Skeletal muscle cell (primary cell): ENCODE measurements at regions not wholly inside any gene's neighbourhood (a gene's known extent, or its start where the extent isn't known, plus 50 kb on each side); places are given as distances from the start of the nearest gene placed in this dataset.

Experiments
- DNase-seq: peaks from one replicate; pipeline ENCODE4 v3.0.0-alpha.2; 2010; ENCODE audit warnings: low read depth
- H3K4me3 ChIP-seq: 2 replicates; pipeline ENCODE4 v1.5.1; 2011; ENCODE audit warnings: low read depth, mild to moderate bottlenecking, control low read depth, low read length, moderate library complexity

DNA sequence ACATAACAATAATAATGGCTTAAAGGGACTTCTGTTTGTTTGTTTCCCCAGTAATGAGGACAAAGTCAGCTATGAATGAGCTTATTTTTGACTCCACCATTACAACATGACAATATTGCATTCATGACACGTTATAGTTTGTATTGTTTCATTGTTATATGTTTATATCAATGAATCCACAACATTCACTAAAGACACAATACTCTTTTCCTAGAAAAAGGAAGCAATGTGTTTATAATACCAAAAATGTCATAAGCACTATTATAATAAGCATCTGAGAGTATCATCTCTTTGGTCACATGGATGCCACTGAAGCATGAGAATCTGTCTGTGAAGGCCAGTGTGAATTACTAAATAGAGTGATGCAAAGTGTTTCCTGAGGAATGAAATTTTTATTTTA is 1026.9 kb upstream of the C9orf72 start:
- H3K4me3 ChIP-seq, result no peak overlapping the region
- no peak for DNase-seq

DNA sequence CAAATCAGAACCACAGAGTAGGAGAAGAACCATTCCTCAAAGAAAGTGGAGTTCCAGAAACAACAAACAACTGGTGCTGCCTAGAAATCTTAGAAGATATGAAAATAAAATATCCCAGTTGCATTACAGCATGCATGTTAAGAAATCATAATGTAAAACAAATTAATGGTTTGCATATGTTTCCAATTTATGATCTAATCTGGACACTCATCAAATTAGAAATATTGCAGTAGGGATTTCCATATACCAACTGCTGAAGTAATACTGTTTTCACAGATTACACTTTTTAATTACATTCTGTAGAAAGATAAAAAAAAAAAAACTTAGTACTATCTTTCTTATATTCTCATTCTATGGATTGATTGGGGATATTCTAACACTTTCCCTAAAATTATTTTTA is 1034.6 kb upstream of the C9orf72 start:
- DNase-seq, result no peak
- H3K4me3 ChIP-seq, result no peak overlapping the region

DNA sequence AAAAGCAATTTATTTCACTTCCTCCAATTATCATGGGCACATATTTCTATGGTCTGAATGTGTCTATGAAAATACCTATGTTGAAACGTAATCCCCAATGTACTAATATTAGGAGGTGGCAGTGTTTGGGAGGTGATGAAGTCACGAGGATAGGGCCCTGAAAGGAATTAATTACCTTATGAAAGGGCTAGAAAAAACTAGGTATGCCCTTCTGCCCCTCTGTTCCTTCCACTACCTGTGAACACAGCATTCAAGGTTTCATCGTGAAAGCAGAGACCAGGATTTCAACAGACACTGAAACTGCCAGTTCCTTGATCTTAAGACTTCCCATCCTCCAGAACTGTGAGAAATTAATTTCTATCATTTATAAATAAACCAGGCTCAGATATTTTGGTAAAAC is 1037.1 kb upstream of the C9orf72 start:
- no peak for DNase-seq
- H3K4me3 ChIP-seq, result no peak overlapping the region

DNA sequence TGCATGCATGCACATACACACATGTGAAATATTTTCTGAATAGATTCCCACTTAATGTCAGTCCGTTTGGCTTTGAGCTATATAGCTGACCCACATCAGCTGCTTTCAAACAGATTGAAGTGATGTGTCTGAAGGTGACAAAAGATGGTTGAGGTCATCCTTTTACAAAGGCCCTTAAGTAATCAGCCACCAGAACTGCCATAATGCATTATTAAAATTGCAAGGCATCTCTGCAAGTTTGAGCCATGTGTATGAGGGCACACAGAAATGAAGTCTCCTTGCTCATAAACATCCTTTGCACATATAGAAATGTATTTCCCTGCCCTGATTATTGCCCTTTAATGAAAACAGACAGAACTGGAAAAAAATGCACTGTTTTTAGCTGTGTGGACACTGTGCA is 1043.0 kb upstream of the C9orf72 start:
- DNase-seq, result no peak
- H3K4me3 ChIP-seq, result no peak overlapping the region

DNA sequence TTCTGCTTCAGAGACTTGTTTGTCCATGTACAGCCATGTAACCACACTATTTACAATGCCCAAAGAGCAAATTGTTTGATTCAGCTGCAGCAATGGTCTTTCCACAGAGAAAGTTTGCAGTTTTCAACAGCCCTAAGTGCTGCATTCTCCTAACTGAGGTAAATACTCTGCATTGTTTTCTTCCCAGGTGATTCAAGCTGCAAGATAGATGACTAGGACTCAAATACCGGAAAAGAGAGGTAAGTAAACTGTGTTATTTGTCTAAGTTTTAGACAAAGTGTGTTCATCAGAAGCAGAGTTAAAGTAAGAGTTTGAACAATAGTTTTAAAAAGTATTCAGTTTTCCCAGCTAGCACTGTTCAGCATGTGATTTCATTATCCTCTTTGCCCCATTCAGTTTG is 1046.7 kb upstream of the C9orf72 start:
- H3K4me3 ChIP-seq, result no peak overlapping the region
- DNase-seq, result no peak

- no peak overlapping the region for H3K4me3 ChIP-seq
- no peak for DNase-seq
Measured at GRCh38 chr9:28620661-28621060, 1047.4 kb upstream of the C9orf72 start.

GRCh38 chr9:28624771-28625170 is 1051.5 kb upstream of the C9orf72 start:
- no peak overlapping the region for H3K4me3 ChIP-seq
- no peak for DNase-seq

DNA sequence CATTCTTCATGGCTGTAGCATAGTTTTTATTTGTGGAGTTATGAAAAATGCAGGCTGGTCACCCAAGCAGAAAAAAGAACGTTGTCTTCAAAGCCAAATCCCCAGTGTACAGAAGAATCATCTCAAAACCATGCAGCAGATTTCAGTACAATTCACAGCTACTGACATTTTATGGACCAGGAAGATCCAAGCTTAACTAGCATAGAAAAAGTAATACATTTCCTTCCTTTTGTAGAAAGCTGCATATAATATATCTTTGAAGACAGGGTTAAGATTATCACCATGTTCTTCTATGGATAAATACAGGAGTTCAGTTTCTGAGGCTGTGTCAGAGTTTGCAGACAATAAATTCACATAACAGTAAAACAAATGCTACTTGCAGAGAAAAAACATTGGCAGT is 1054.8 kb upstream of the C9orf72 start:
- no peak overlapping the region for H3K4me3 ChIP-seq
- DNase-seq, result no peak

DNA sequence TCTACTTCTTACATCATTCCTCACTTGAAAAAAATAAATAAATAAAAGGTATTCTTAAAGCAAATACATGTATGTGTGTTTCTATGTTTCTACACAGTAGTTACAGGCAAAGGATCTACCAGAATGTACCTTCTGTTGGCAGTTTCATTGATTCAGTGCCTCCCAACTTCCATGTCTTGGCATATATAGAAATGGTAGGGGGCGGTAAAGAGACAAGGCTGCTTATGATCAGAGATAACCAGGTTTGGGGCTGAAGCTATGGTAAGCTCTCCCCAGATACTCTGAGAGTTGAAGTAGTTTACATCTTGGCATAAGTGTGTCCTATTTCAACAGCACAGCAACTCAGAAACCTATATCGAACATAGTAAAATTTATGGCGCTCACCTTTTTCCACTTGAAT is 1075.4 kb upstream of the C9orf72 start:
- DNase-seq, result no peak
- H3K4me3 ChIP-seq, result no peak overlapping the region

DNA sequence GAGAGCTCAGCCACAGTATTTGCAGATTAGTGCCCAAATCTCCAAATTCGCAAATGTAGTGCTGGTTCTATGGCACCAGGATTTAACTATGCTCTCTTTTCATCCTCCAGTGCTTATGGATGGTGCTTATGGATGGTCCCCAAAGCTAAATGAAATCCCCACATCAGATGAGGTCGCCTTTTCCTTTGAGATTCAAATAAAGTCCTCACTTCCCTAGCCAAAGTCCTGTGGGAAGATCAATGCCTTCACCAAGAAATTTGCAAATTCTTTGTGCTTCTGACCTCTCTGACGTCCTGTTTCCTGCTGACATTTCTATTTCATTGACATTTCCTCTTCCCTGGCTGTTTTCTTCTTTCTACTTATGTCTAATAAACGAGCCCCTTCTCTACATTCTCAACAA is 1077.0 kb upstream of the C9orf72 start:
- DNase-seq, result no peak
- H3K4me3 ChIP-seq, result no peak overlapping the region

DNA sequence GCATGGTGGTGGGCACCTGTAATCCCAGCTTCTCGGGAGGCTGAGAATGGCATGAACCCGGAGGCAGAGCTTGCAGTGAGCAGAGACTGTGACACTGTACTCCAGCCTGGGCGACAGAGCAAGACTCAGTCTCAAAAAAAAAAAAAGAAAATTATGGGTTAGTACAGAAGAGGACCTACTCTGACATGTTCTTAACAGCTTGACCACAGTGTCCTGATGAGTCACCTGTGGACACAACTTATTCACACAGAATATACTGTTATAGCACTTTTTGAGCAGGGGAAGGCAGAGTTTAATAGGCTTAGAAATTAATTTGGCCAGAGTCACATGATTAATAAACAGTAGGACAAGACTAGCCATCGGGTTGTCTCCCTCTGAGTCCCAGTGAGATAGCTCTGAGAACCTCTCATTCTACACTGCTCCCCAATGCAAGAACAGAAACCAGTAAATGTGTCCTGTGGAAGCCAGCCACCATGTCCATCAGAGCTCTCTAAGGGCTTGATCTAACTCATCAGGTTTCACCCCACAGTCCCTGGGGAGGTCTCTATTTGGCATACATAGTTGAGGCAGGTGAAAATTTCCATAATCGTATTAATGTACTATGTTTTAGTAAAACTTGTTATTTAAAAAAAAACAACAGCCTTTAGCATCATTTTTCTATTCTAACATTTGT is 1077.9 kb upstream of the C9orf72 start:
- DNase-seq, result no peak
- no peak overlapping the region for H3K4me3 ChIP-seq

- H3K4me3 ChIP-seq, result no peak overlapping the region
- no peak for DNase-seq
Measured at GRCh38 chr9:28653216-28653615, 1079.9 kb upstream of the C9orf72 start.

DNA sequence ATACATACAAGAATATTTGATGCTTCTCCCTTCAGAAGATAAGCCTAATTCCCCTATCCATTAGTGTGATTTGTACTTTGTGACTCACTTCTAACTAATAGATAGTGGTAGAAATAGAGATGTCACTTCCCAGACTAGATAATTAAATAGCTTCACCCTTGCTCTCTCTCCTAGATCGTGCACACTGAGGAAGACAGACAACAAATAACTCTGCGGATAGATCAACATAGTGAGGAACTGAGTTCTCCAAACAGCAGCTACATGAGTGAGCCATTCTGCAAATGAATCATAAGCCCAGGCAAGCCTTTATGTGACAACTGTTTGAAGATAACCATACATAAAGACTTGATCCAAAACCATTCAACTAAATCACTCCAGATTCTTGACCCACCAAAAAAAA is 1083.4 kb upstream of the C9orf72 start:
- H3K4me3 ChIP-seq, result no peak overlapping the region
- DNase-seq, result no peak

- no peak overlapping the region for H3K4me3 ChIP-seq
- no peak for DNase-seq
Measured at GRCh38 chr9:28661853-28662252, 1088.6 kb upstream of the C9orf72 start.

DNA sequence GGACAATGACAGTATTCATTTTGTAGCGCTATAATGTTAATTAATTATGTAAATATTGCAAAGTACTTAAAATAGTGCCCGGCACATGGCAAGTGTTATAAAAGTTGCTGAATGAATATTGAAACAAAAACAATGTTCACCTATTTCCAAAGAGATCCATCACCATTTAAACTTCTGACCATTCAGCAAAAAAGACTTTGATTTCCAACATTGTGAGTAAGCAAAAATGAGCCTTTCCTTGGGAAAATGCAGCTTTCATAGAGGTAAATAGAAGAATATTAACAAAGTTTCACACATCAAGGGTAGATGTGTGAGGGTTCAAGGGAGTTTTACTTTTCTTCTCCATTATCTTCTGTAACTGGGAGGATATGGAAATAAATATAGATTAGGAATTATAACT is 1089.4 kb upstream of the C9orf72 start:
- H3K4me3 ChIP-seq, result no peak overlapping the region
- DNase-seq, result no peak

DNA sequence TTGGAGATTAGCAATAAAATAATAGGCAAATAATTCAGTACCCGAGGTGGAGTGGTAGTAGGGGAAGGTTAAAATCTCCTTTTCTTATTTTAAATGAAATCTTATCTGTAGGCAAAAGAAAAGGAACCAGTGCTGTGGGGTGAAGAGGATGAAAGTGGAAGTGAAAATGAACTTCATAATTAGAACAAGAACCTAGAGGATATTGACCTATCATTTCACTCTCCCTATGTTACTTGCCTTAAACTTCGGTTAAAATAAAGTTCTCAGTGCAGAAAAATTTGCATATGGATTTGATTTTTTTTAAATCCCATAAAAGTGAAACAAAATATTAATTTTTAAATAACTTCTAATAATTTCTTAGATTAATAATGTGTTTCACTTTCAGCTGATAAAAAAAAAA is 1094.9 kb upstream of the C9orf72 start:
- H3K4me3 ChIP-seq, result no peak overlapping the region

DNA sequence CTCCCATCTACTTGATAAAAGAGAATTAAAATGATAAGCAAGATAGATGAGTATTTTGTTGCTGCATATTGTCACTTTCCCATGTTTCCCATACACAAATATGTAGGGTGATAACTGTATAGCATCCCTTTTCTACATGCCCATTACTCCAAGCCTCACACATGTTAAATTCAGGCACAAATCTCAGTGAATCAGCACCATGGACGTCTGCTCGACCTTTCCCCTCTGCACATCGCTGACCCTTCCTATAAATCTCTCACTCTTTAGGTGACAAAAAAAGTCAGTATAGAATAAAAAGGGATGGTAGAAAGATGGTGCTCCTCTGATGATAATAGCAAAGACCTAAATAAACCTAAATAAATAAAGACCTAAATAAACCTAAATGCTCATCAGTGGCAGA is 1097.7 kb upstream of the C9orf72 start:
- DNase-seq, result no peak
- H3K4me3 ChIP-seq, result no peak overlapping the region

More for the DNA sequence above, 1094.9 kb upstream of the C9orf72 start:
- DNase-seq, result no peak

GRCh38 chr9:28678097-28678496 is 1104.8 kb upstream of the C9orf72 start:
- H3K4me3 ChIP-seq, result no peak overlapping the region
- no peak for DNase-seq

- no peak for DNase-seq
Measured at GRCh38 chr9:28688172-28688571, 1114.9 kb upstream of the C9orf72 start.

DNA sequence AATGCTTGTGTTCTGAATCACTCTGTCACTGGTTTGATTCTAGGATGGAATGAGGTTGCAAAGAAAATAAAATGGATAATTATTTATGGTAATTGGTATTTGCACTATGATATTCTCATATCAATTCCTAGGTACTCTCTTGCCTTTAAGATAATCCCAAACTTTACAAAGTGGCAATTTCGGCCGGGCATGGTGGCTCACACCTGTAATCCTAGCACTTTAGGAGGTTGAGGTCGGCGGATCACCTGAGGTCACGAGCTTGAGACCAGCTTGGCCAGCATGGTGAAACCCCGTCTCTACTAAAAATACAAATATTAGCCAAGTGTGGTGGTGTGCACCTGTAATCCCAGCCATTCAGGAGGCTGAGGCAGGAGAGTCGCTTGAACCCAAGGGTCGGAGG is 1118.7 kb upstream of the C9orf72 start:
- DNase-seq, result no peak
- no peak overlapping the region for H3K4me3 ChIP-seq

More at GRCh38 chr9:28688172-28688571, 1114.9 kb upstream of the C9orf72 start:
- H3K4me3 ChIP-seq, result no peak overlapping the region

DNA sequence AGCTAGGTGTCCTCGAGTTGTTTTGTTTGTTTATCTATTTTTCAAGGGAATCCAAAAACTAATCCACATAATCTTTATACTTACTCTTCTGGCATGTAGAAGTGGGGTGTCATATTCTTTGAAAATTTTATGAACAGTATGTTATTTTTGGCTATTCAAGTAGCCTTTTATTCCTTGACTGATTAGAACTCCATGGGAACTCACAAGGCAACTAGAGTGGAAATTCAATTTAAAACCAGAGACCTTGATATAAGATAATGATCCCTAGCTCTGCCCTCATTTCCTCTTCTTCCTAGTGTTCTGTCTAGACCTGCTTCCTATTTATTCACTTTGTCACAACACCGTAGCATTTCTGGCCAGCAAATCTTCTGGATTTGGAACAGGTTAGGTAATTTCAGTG is 1123.7 kb upstream of the C9orf72 start:
- DNase-seq, result no peak
- H3K4me3 ChIP-seq, result no peak overlapping the region

DNA sequence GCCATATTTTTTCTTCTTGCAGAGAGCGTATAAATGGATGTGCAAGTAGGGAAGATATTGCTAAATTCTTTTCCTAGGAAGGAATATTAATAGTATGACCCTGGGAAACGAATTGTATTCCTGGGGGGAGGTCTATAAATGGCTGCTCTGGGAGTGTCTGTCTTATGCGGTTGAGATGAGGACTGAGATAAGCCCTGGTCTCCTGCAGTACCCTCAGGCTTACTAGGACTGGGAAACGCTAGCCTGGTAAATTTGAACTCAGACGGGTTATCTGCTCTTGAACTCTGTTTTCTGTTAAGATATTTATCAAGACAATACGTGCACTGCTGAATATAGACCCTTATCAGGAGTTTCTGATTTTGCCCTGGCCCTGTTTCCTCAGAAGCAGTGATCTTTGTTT is 1126.4 kb upstream of the C9orf72 start:
- DNase-seq, result no peak
- no peak overlapping the region for H3K4me3 ChIP-seq
